ENCODE measurements at regions not wholly inside any gene's neighbourhood (a gene's known extent, or its start where the extent isn't known, plus 50 kb on each side); places are given as distances from the start of the nearest gene placed in this dataset.

DNA sequence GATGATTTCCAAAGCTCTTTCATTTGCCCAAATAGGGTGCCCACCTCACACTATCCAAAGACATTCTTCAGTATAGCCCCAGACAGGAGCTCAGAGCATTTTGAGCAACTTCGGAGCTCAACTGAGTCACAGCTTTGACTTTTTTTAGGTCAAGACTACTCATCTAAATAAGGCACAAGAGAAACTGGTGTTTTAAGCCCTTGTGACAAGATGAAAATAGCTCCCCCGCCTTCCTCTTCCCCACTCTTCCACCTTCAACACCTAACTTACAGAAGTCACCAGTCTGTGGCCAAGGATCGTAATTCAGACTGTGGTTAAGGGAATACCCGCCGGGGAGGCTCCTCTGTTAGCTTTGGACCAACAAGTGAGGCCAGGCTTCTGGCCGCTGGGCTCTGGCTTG lies 60.4 kb upstream of the CA12 start:
- H3K36me3 ChIP-seq (ENCODE audit: insufficient read depth, low read length): no peaks in the 10 kb centered on the region
- peaks cover 2% of the 10 kb centered on the region for H3K4me1 ChIP-seq (ENCODE audit: insufficient read depth, low read length)
- no peak for DNase-seq (ENCODE audit: insufficient read length, low spot score, missing footprints)
- H3K79me2 ChIP-seq (ENCODE audit: insufficient read depth, low read length): no peaks in the 10 kb centered on the region
- no peaks in the 10 kb centered on the region for H4K20me1 ChIP-seq (ENCODE audit: insufficient read depth, low read length)
- H2AFZ ChIP-seq (ENCODE audit: low read length): no peak overlapping the region
- H3K27ac ChIP-seq (ENCODE audit: low read depth, low read length): no peak overlapping the region
- no peaks in the 10 kb centered on the region for H3K27me3 ChIP-seq (ENCODE audit: insufficient read depth, low read length)
- no peak for TF ChIP-seq CTCF (IDR thresholded peaks at IDR 0.05; ENCODE audit: extremely low read depth, low read depth, low read length)
- no peak overlapping the region for H3K4me3 ChIP-seq (ENCODE audit: insufficient read depth, low read length)
- no peaks in the 10 kb centered on the region for H3K9me3 ChIP-seq (ENCODE audit: low read depth, low read length)
- H3K4me2 ChIP-seq (ENCODE audit: insufficient read depth, low read length): no peak overlapping the region

DNA sequence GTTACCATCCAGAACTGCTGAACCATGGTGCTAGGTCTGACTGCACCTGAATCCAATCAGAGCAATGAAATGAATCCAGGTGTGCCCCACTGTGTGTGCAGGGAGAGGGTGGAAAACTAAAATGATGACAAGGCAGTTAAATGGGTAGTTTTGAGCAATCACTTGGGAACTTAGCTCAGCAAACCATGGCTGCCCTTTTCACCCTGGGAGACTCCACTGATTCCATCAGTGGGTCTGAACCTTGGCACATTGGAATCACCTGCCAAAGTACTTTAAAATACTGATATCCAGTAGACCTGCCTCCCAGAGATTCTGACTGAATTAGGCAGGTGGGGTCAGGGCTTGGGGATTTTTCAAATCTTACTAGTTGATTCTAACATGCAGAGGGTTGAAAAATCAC lies 59.8 kb upstream of the USP3 start:
- no peaks in the 10 kb centered on the region for H3K4me1 ChIP-seq (ENCODE audit: insufficient read depth, low read length)
- H3K4me2 ChIP-seq (ENCODE audit: insufficient read depth, low read length): no peak overlapping the region
- DNase-seq (ENCODE audit: insufficient read length, low spot score, missing footprints): no peak
- no peaks in the 10 kb centered on the region for H3K36me3 ChIP-seq (ENCODE audit: insufficient read depth, low read length)
- no peaks in the 10 kb centered on the region for H3K27me3 ChIP-seq (ENCODE audit: insufficient read depth, low read length)
- H3K4me3 ChIP-seq (ENCODE audit: insufficient read depth, low read length): no peak overlapping the region
- H3K27ac ChIP-seq (ENCODE audit: low read depth, low read length): no peak overlapping the region
- H4K20me1 ChIP-seq (ENCODE audit: insufficient read depth, low read length): no peaks in the 10 kb centered on the region
- no peak for TF ChIP-seq CTCF (IDR thresholded peaks at IDR 0.05; ENCODE audit: extremely low read depth, low read depth, low read length)
- H3K79me2 ChIP-seq (ENCODE audit: insufficient read depth, low read length): no peaks in the 10 kb centered on the region
- no peak overlapping the region for H2AFZ ChIP-seq (ENCODE audit: low read length)
- H3K9me3 ChIP-seq (ENCODE audit: low read depth, low read length): no peaks in the 10 kb centered on the region

DNA sequence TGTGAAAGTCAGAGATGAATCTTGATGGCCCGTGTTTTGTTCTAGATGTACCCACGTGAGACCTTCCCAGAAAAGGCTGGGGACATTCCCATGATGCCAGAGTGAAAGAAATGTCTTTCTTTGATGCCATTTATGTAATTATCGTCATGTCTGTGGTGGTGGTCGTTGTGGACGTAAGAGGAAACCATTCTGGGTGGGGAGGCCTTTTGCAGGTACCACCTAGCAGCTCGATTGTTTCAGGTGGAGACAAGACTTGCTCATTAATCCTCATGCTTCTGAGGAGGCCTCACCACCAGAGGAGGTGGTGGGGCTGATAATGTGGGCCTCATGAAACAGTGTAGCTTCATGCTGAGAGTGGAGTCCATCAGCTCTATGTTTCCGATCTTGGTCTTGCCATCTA lies 58.1 kb upstream of the USP3 start:
- H3K27ac ChIP-seq (ENCODE audit: low read depth, low read length): no peak overlapping the region
- H3K4me3 ChIP-seq (ENCODE audit: insufficient read depth, low read length): no peak overlapping the region
- no peaks in the 10 kb centered on the region for H3K79me2 ChIP-seq (ENCODE audit: insufficient read depth, low read length)
- no peaks in the 10 kb centered on the region for H4K20me1 ChIP-seq (ENCODE audit: insufficient read depth, low read length)
- DNase-seq (ENCODE audit: insufficient read length, low spot score, missing footprints): no peak
- no peak overlapping the region for H3K4me2 ChIP-seq (ENCODE audit: insufficient read depth, low read length)
- no peak overlapping the region for H2AFZ ChIP-seq (ENCODE audit: low read length)
- no peak for TF ChIP-seq CTCF (IDR thresholded peaks at IDR 0.05; ENCODE audit: extremely low read depth, low read depth, low read length)
- H3K9me3 ChIP-seq (ENCODE audit: low read depth, low read length): no peaks in the 10 kb centered on the region
- no peaks in the 10 kb centered on the region for H3K36me3 ChIP-seq (ENCODE audit: insufficient read depth, low read length)
- no peaks in the 10 kb centered on the region for H3K27me3 ChIP-seq (ENCODE audit: insufficient read depth, low read length)
- no peaks in the 10 kb centered on the region for H3K4me1 ChIP-seq (ENCODE audit: insufficient read depth, low read length)

- Histone ChIP-seq H3K36me3 (ENCODE audit: insufficient read depth, low read length) (no peaks in the 10 kb centered on the region), H3K27me3 (ENCODE audit: insufficient read depth, low read length) (no peaks in the 10 kb centered on the region), H3K4me1 (ENCODE audit: insufficient read depth, low read length) (no peaks in the 10 kb centered on the region), H4K20me1 (ENCODE audit: insufficient read depth, low read length) (no peaks in the 10 kb centered on the region), H3K4me2 (ENCODE audit: insufficient read depth, low read length) (no peak overlapping the region), H2AFZ (ENCODE audit: low read length) (no peak overlapping the region), H3K79me2 (ENCODE audit: insufficient read depth, low read length) (no peaks in the 10 kb centered on the region), H3K27ac (ENCODE audit: low read depth, low read length) (no peak overlapping the region), H3K4me3 (ENCODE audit: insufficient read depth, low read length) (no peak overlapping the region), H3K9me3 (ENCODE audit: low read depth, low read length) (no peaks in the 10 kb centered on the region)
- no peak for TF ChIP-seq CTCF (IDR thresholded peaks at IDR 0.05; ENCODE audit: extremely low read depth, low read depth, low read length)
- DNase-seq (ENCODE audit: insufficient read length, low spot score, missing footprints): no peak
Measured at GRCh38 chr15:63447017-63447676, 57.2 kb upstream of the USP3 start.
